ENCODE measurements at regions not wholly inside any gene's neighbourhood (a gene's known extent, or its start where the extent isn't known, plus 50 kb on each side); places are given as distances from the start of the nearest gene placed in this dataset.

GRCh38 chr2:153004627-153005026 lies 286.2 kb downstream of the ARL6IP6 start:
- WGBS = 81% methylated on average over 3 of the region's 3 CpGs

GRCh38 chr2:152974146-152974545 lies 255.7 kb downstream of the ARL6IP6 start:
- Histone ChIP-seq H3K4me1 (ENCODE audit: control insufficient read depth in 4 of 4, insufficient read depth in 4 of 4, low read length in 3 of 4) (no peaks in the 10 kb centered on the region), H3K4me3 (ENCODE audit: low read depth in 1 of 3, low read length in 3 of 3) (no peak overlapping the region), H3K27me3 (ENCODE audit: control insufficient read depth in 4 of 4, insufficient read depth in 4 of 4, low read length in 3 of 4) (no peaks in the 10 kb centered on the region), H3K36me3 (ENCODE audit: control insufficient read depth in 4 of 4, insufficient read depth in 3 of 4, low read depth in 1 of 4, low read length in 3 of 4) (no peaks in the 10 kb centered on the region), H3K27ac (ENCODE audit: low read depth in 1 of 2, low read length in 2 of 2) (no peak overlapping the region), H3K9ac (ENCODE audit: low read depth in 1 of 2, low read length in 2 of 2) (no peak overlapping the region), H3K9me3 (ENCODE audit: control insufficient read depth in 4 of 4, low read length in 3 of 4) (peaks cover 0 to 1% (median 0%) of the 10 kb centered on the region in 4 donors)
- WGBS = 87% methylated on average over 1 of the region's 1 CpG
- no peak for DNase-seq (ENCODE audit: low spot score)
- TF ChIP-seq GABPA (IDR thresholded peaks at IDR 0.05 in 1 of 2, conservative IDR thresholded peaks at IDR 0.05 in 1 of 2) = no peak
- TF ChIP-seq RXRA (IDR thresholded peaks at IDR 0.05) = no peak
- no peak for TF ChIP-seq TAF1 (conservative IDR thresholded peaks at IDR 0.05)
- no peak for TF ChIP-seq FOXA1 (IDR thresholded peaks at IDR 0.05)
- no peak for TF ChIP-seq RAD21 (IDR thresholded peaks at IDR 0.05)
- no peak for TF ChIP-seq REST (IDR thresholded peaks at IDR 0.05)
- TF ChIP-seq SP1 (IDR thresholded peaks at IDR 0.05) = no peak
- TF ChIP-seq EGR1 (IDR thresholded peaks at IDR 0.05; ENCODE audit: low read depth in 2 of 2) = no peak
- TF ChIP-seq YY1 (IDR thresholded peaks at IDR 0.05) = no peak
- TF ChIP-seq HNF4G (IDR thresholded peaks at IDR 0.05) = no peak

More at GRCh38 chr2:153004627-153005026, 286.2 kb downstream of the ARL6IP6 start:
- H3K9me3 ChIP-seq (ENCODE audit: control insufficient read depth in 4 of 4, low read length in 3 of 4) = no peaks in the 10 kb centered on the region
- no peak for DNase-seq (ENCODE audit: low spot score)
- H3K4me3 ChIP-seq (ENCODE audit: low read depth in 1 of 3, low read length in 3 of 3) = no peak overlapping the region
- no peak overlapping the region for H3K9ac ChIP-seq (ENCODE audit: low read depth in 1 of 2, low read length in 2 of 2)
- no peak overlapping the region for H3K27ac ChIP-seq (ENCODE audit: low read depth in 1 of 2, low read length in 2 of 2)
- no peaks in the 10 kb centered on the region for H3K36me3 ChIP-seq (ENCODE audit: control insufficient read depth in 4 of 4, insufficient read depth in 3 of 4, low read depth in 1 of 4, low read length in 3 of 4)
- TF ChIP-seq HNF4G (IDR thresholded peaks at IDR 0.05) = no peak
- TF ChIP-seq FOXA1 (IDR thresholded peaks at IDR 0.05) = no peak
- TF ChIP-seq CTCF (IDR thresholded peaks at IDR 0.05; ENCODE audit: low read depth, low read length, missing input control) = no peak
- no peak for TF ChIP-seq REST (IDR thresholded peaks at IDR 0.05)
- no peak for TF ChIP-seq TAF1 (conservative IDR thresholded peaks at IDR 0.05)
- no peak for TF ChIP-seq HNF4A (conservative IDR thresholded peaks at IDR 0.05)
- TF ChIP-seq SP1 (IDR thresholded peaks at IDR 0.05) = no peak
- TF ChIP-seq MAX (IDR thresholded peaks at IDR 0.05) = no peak
- no peak for TF ChIP-seq GABPA (IDR thresholded peaks at IDR 0.05 in 1 of 2, conservative IDR thresholded peaks at IDR 0.05 in 1 of 2)
- TF ChIP-seq ATF3 (IDR thresholded peaks at IDR 0.05) = no peak
- TF ChIP-seq NR2F2 (IDR thresholded peaks at IDR 0.05) = no peak
- H3K27me3 ChIP-seq (ENCODE audit: control insufficient read depth in 4 of 4, insufficient read depth in 4 of 4, low read length in 3 of 4) = no peaks in the 10 kb centered on the region
- H3K4me1 ChIP-seq (ENCODE audit: control insufficient read depth in 4 of 4, insufficient read depth in 4 of 4, low read length in 3 of 4) = no peaks in the 10 kb centered on the region

All from liver (tissue), 8 donors.